ENCODE measurements at regions not wholly inside any gene's neighbourhood (a gene's known extent, or its start where the extent isn't known, plus 50 kb on each side); places are given as distances from the start of the nearest gene placed in this dataset.

GRCh38 chr9:117979914-117980313 lies 275.7 kb downstream of the TLR4 start:
- TF ChIP-seq POLR2A (IDR thresholded peaks at IDR 0.05) = no peak
- no peak for TF ChIP-seq CTCF (IDR thresholded peaks at IDR 0.05)
